SH-SY5Y (cell line): ENCODE measurements at regions not wholly inside any gene's neighbourhood (a gene's known extent, or its start where the extent isn't known, plus 50 kb on each side); places are given as distances from the start of the nearest gene placed in this dataset.

Source experiments
- GATA2 ChIP-seq: IDR thresholded peaks from 2 replicates; pipeline ENCODE4 v1.6.1; 2011; ENCODE audit warnings: mild to moderate bottlenecking, low read depth, low read length
- GATA3 ChIP-seq: IDR thresholded peaks from 2 replicates; pipeline ENCODE4 v1.6.1; 2011; ENCODE audit warnings: low read depth, mild to moderate bottlenecking, low read length, moderate library complexity

DNA sequence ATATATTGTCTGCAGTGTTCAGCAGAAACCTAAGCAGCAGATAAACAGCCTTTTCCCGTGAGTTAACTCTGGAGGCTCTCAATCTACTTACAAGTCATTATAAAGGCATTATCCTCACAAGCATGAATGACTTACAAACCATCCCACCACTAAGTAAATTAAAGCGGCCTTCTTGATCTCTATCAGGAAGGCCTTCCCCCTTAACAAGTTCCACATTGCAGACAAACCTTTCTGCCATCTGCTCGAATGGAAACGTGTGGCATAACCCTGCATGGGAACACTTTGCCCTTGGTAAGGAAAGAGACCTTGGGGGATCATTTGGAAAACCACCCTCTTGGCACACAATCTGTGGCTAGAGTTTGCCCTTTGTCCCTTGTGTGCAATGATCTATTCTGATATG is 199.5 kb downstream of the OSR1 start:
- TF ChIP-seq GATA2 (peak; percentile 97), GATA3 (peak; percentile 98)
